ENCODE measurements at regions not wholly inside any gene's neighbourhood (a gene's known extent, or its start where the extent isn't known, plus 50 kb on each side); places are given as distances from the start of the nearest gene placed in this dataset.
"Not testable (repeated sequence)": the region's sequence is repeated elsewhere in the genome, so short reads cannot be mapped to it uniquely, and the experiment has no call there.

GRCh38 chr11:91527380-91528030 is 697.1 kb upstream of the FAT3 start:
- no peak overlapping the region for H3K4me3 ChIP-seq (replicated peaks in 1 of 2; ENCODE audit: low read depth in 2 of 2, low read length in 2 of 2)
- no peak for TF ChIP-seq CTCF (IDR thresholded peaks at IDR 0.05; ENCODE audit: low read depth, low read length)
- no peak for DNase-seq (ENCODE audit: low read depth in 2 of 2)

GRCh38 chr11:91513734-91514133 is 710.9 kb upstream of the FAT3 start:
- DNase-seq (ENCODE audit: low read depth in 2 of 2), result no peak
- H3K4me3 ChIP-seq (replicated peaks in 1 of 2; ENCODE audit: low read depth in 2 of 2, low read length in 2 of 2), result no peak overlapping the region
- TF ChIP-seq CTCF (IDR thresholded peaks at IDR 0.05; ENCODE audit: low read depth, low read length), result no peak

- no peak for TF ChIP-seq CTCF (IDR thresholded peaks at IDR 0.05; ENCODE audit: low read depth, low read length)
- no peak for DNase-seq (ENCODE audit: low read depth in 2 of 2)
- no peak overlapping the region for H3K4me3 ChIP-seq (replicated peaks in 1 of 2; ENCODE audit: low read depth in 2 of 2, low read length in 2 of 2)
These were observed 726.8 kb upstream of the FAT3 start for GRCh38 chr11:91497847-91498246.

- no peak overlapping the region for H3K4me3 ChIP-seq (replicated peaks in 1 of 2; ENCODE audit: low read depth in 2 of 2, low read length in 2 of 2)
- TF ChIP-seq CTCF (IDR thresholded peaks at IDR 0.05; ENCODE audit: low read depth, low read length), result no peak
- DNase-seq (ENCODE audit: low read depth in 2 of 2), result no peak
These were observed 728.8 kb upstream of the FAT3 start for GRCh38 chr11:91495837-91496236.

GRCh38 chr11:91489989-91490388 is 734.6 kb upstream of the FAT3 start:
- no peak for DNase-seq (ENCODE audit: low read depth in 2 of 2)
- no peak for TF ChIP-seq CTCF (IDR thresholded peaks at IDR 0.05; ENCODE audit: low read depth, low read length)
- no peak overlapping the region for H3K4me3 ChIP-seq (replicated peaks in 1 of 2; ENCODE audit: low read depth in 2 of 2, low read length in 2 of 2)

GRCh38 chr11:91483956-91484355 is 740.7 kb upstream of the FAT3 start:
- not testable (repeated sequence) for H3K4me3 ChIP-seq (replicated peaks in 1 of 2; ENCODE audit: low read depth in 2 of 2, low read length in 2 of 2); DNase-seq (ENCODE audit: low read depth in 2 of 2)

- H3K4me3 ChIP-seq (replicated peaks in 1 of 2; ENCODE audit: low read depth in 2 of 2, low read length in 2 of 2), result not testable (repeated sequence)
These were observed 742.7 kb upstream of the FAT3 start for GRCh38 chr11:91481875-91482274.

GRCh38 chr11:91470656-91471055 is 754.0 kb upstream of the FAT3 start:
- TF ChIP-seq CTCF (IDR thresholded peaks at IDR 0.05; ENCODE audit: low read depth, low read length), result no peak
- H3K4me3 ChIP-seq (replicated peaks in 1 of 2; ENCODE audit: low read depth in 2 of 2, low read length in 2 of 2), result no peak overlapping the region

More at GRCh38 chr11:91481875-91482274, 742.7 kb upstream of the FAT3 start:
- not testable (repeated sequence) for DNase-seq (ENCODE audit: low read depth in 2 of 2)

More at GRCh38 chr11:91470656-91471055, 754.0 kb upstream of the FAT3 start:
- no peak for DNase-seq (ENCODE audit: low read depth in 2 of 2)

Data from cardiac fibroblast (primary cell).